GM19438 (cell line): ENCODE measurements at regions not wholly inside any gene's neighbourhood (a gene's known extent, or its start where the extent isn't known, plus 50 kb on each side); places are given as distances from the start of the nearest gene placed in this dataset.

Source experiments
- ATAC-seq: cut with Tn5 transposase; IDR thresholded peaks from one replicate; pipeline ENCODE4 v1.9.1; 2021; ENCODE audit warnings: low read depth; ENCODE audit not compliant: unreplicated experiment

GRCh38 chr10:108230478-108231170, 1066.1 kb upstream of the SORCS1 start:
- ATAC-seq = no peak

- ATAC-seq = no peak
Observed at GRCh38 chr10:108208732-108209131, 1044.2 kb upstream of the SORCS1 start.

- no peak for ATAC-seq
Observed at GRCh38 chr10:108208038-108208437, 1043.5 kb upstream of the SORCS1 start.

- no peak for ATAC-seq
Observed at GRCh38 chr10:108204528-108205305, 1040.2 kb upstream of the SORCS1 start.

- ATAC-seq = no peak
Observed at GRCh38 chr10:108203905-108204527, 1039.5 kb upstream of the SORCS1 start.

GRCh38 chr10:108187408-108188012, 1023.0 kb upstream of the SORCS1 start:
- no peak for ATAC-seq

- no peak for ATAC-seq
Observed at GRCh38 chr10:108184114-108184513, 1019.6 kb upstream of the SORCS1 start.

GRCh38 chr10:108180878-108181277, 1016.4 kb upstream of the SORCS1 start:
- ATAC-seq = no peak

GRCh38 chr10:108169846-108170245, 1005.3 kb upstream of the SORCS1 start:
- no peak for ATAC-seq

GRCh38 chr10:108167766-108168165, 1003.3 kb upstream of the SORCS1 start:
- ATAC-seq = no peak

- ATAC-seq = no peak
Observed at GRCh38 chr10:108166401-108166800, 1001.9 kb upstream of the SORCS1 start.

- ATAC-seq = no peak
Observed at GRCh38 chr10:108147346-108147745, 982.8 kb upstream of the SORCS1 start.

GRCh38 chr10:108141064-108141463, 976.6 kb upstream of the SORCS1 start:
- ATAC-seq = no peak

- ATAC-seq = no peak
Observed at GRCh38 chr10:108132303-108132702, 967.8 kb upstream of the SORCS1 start.

- no peak for ATAC-seq
Observed at GRCh38 chr10:108130575-108130974, 966.1 kb upstream of the SORCS1 start.

GRCh38 chr10:108112218-108112617, 947.7 kb upstream of the SORCS1 start:
- no peak for ATAC-seq

- no peak for ATAC-seq
Observed at GRCh38 chr10:108104551-108105156, 940.1 kb upstream of the SORCS1 start.

- ATAC-seq = no peak
Observed at GRCh38 chr10:108097258-108097657, 932.8 kb upstream of the SORCS1 start.

GRCh38 chr10:108095932-108096925, 931.7 kb upstream of the SORCS1 start:
- no peak for ATAC-seq
